Muscle of arm (tissue), 1 donor: ENCODE measurements at regions not wholly inside any gene's neighbourhood (a gene's known extent, or its start where the extent isn't known, plus 50 kb on each side); places are given as distances from the start of the nearest gene placed in this dataset.

Experiments
- DNase-seq: peaks from one replicate; pipeline ENCODE4 v3.0.0-alpha.2; 2013

DNA sequence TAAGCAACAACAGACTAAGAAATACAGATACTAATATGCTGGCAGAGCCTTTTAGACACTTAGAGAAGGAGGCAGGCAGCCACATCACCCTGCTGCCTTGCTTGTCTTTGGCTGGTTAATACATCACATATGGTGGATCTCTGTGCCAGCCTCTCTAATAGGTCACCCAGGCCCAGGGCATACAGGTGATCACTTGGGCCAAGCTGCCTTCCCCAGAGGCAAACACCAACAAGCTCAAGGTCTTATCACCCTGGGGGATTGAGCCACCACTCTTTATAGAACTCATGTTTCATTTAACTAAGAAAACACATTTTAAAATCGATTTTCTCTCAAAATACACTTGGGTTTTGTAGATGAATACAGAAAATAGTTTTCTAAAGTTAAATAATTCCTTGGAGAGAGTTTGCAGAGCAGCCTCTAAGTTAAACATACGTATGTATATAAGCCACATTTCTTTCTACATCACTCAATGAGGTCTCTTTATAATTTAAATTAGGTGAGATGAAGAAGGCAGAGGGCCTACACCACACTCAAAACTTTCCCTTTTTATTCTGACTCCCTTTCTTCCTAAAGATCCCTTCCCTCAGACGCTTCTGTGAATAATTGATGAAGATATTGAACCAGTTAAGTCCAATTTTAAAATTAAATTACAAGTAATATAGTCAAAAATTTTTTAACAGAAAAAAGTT lies 556.8 kb upstream of the GHITM start:
- no peak for DNase-seq

DNA sequence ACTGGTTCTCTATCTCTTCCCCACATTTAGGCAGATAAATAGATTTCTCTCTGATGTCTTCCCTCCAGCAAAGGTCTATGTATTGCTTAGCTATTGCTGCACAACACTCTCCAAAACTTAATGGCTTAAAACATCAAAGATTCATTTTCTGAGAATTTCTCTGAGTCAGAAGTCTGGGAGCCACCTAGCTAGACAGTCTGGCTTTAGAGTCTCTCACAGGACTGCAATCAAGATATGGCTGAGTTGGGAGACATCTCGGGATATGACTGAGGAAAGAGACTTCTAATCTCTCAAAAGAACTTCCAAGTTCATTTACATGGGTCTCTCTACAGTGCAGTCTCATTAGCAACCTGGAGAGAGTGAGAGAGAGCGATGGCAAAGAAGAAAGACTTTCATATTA lies 553.6 kb upstream of the GHITM start:
- no peak for DNase-seq

DNA sequence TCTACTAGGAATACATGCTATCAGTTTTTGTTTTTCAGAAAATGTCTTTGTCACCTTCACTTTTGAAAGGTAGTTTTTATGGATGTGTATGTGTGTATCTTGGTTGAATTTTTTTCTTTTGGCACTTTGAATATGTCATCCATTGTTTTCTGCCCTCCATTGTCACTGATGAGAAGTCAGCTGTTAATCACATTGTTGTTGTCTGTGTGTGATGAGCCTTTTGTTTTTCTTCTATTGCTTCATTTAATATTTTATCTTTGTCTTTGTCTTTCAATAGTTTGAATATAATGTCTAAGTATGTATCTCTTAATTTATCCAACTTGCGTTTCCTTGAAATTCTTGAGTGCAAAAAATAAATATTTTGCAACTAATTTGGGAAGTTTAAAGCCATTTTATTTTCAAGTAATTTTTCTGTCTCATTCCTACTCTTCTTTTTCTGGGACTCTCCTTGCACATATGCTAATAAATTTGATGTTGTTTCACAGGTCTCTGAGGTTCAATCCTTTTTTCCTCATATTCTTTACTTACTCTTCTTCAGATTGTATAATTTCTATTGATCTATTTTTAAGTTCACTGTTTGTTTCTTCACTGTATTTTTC lies 546.9 kb upstream of the GHITM start:
- DNase-seq: no peak

DNA sequence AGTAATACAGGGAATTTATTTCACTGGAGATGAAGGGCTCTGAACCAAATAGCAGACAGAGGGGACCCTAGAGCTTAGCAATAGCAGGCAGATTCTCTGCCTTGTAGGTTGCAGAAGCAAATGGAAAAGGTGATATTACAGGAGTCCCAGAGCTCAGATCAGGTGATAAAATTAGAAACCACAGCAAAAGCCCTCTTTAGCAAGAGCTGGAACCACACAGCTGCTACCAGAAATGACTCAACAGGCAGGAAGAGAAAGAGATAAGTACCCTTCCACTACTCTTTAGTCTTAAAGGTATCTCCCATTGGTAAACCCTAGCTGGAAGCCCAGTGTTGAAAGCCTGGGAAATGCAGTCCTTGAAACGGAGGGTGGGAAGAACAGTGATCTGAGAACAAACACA lies 535.6 kb upstream of the GHITM start:
- no peak for DNase-seq

DNA sequence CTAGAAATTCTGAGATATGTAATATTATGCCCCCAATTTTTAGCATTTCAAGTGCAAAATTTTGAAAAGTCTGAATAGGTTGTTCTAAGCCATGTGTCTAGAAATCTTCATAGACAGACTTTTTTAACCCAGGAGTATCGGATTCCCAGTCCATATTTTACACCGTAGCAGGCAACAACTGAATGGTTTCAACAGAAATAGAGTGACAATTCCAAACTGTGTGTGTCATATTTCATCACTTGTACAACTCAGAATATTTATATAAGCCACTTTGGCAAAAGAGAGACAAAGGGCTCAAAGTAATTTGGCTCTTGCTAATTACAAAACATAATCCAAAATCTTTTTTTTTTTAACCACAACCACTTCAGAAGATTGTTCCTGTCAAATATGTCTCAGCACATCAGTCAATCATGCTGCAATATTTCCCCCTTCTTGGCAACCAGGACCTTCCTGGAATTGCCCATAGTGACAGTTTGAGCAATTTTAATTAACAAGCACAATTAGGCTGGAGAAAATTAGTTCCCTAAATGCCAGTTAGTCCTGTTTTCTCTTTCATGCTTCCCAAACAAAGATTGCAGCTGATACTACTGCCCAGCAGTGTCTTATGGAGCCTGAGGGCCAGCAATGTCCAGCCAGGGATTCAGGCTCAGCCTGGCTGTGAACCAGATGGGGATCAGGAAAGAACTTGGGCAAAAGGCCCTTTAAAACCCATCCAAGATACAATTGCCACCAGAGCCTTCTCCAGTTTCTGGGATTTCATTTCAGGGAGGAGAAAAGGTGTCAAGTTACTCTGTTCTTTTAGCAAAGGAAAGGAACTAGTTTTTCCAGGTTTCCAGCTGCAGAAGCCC lies 533.3 kb upstream of the GHITM start:
- no peak for DNase-seq

DNA sequence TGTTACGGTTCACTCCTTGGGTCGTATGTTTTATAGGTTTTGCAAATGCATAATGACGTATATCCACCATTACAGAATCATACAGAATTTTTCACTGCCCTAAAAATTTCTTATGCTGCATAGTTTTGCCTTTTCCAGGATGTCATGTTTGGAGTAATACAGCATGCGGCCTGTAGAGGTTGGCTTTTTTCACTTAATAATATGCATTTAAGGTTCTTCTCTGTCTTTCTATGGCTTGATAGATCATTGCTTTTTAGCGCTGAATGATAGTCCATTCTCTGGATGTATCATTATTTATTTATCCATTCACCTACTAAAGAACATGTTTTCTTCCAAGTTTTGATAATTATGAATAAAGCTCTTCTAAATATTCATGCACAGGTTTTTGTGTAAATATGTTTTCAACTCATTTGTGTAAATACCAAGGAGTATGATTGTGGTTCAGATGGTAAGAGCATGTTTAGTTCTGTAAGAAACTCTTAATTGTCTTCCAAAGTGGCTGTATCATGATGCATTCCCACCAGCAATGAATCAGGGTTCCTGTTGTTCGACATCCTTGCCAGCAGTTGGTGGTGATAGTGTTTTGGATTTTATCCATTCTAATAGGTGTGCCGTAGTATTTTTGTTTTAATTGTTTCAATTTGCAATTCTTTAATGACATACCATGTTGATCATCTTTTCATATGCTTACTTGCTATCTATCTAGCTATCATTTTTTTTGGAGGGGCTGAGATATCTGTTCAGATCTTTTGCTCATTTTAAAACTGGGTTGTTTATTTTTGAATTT lies 531.2 kb upstream of the GHITM start:
- no peak for DNase-seq

DNA sequence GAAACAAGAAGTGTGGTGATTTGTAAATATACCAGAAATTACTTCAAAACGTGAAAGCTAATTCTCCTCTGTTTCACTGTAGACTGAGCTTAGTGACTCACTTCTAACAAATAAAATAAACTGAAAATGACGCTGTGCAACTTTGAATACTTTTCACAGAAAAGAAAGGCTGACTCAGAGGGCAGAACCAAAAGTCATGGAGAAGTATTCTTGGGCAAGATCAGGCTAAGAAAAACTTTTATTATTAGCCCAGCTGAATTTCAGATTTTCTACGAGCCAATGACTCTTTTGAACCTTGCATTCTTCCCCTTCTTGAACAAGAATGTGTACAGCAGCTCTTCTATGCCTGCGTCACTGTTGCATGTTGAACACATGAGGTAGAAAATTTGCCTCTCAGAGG lies 527.3 kb upstream of the GHITM start:
- DNase-seq: no peak

DNA sequence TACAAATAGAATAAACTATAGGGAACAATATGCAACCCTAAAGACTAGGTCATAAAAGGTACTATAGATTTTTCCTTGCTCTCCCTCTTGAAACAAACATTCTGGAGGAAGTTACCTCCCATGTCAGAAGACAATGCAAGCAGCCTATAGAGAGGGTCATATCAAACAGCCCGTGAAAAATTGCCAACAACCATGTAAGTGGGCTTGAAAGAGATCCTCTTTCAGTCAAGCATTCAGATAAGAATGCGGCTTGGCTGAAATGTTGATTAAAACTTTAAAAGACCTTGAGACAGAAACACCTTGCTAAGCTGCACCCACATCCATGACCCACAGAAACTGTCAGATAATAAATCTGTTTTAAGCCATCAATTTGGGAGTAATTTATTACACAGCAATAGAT lies 526.6 kb upstream of the GHITM start:
- no peak for DNase-seq

DNA sequence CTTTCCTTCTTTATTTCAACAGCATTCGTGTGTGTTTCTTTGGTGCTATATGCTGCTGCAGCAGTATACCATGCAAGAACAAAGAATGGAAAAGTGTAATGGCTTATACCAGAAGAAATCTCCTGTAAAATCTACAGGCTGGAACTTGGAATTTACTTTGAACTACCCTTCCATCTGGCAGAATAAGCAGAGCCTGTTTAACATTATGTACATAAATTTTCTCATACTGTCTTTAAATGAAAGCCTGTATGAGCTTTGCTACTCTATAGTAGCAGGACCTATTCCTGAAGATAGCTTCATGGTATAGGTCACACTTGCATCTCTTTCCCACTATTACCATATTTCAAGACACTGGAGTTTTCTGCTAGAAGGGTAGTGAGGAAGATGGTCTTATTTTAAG lies 522.1 kb upstream of the GHITM start:
- no peak for DNase-seq

DNA sequence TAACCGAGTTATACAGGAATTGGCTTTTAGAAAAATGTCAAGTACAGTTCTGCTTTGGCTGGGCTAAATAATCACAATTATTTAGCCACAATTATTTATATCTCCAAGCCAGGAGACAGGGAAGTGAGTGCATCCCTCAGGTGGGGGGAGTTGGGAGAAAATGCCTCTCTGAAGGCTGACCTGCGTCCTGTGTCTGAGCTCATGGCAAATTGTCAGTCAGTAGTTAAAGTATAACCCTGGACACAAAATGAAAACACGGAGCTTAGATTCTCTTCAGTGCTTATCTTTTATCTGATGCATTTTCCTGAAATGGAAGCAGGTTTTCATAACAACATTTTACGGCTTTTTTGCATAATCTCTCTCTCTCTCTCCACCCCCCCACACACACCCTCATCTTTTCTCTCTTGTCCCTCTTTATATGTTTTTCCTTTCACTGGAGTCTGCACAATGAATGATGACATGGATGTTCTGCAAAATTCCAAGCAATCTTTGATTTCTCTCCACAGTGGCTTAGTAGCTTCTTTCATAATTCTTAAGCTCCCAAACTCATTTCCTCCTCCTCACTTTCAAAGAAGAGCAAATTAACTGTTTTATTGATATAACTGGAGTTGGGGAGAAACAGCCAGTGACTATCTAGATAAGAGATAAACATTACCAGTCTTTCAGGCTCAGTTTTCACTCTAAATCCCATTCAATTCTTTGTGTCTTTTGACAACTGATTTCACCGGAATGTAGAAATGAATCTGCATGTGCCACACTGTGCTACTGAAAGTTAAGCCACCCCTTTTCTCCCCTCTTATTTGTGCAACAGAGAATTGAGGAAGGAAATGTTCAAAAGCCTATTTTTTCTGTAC lies 521.4 kb upstream of the GHITM start:
- no peak for DNase-seq

DNA sequence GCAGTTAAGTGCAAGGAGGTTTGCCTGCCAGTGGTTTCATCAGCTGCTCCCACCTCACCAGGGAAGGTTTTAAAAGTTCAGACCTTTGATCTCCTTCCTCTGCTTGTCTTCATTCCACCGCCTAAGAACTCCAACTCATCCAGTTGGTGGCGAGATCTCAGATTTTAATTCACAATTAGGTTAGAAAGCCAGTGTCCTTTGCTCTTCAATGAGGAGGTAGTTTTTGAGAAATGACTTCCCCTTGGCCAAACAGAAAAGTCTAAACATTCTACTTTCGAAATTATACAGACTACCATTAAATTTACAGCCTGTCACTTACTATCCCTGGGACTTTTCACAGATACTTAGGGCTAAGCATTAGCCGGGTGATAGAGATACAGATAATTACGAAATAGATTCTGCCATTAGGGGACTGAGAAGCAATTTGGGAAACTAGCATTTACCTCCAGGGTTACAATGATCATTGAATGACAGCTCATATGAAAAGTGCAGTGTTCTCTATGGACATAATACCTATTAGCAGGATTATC lies 513.4 kb upstream of the GHITM start:
- no peak for DNase-seq

DNA sequence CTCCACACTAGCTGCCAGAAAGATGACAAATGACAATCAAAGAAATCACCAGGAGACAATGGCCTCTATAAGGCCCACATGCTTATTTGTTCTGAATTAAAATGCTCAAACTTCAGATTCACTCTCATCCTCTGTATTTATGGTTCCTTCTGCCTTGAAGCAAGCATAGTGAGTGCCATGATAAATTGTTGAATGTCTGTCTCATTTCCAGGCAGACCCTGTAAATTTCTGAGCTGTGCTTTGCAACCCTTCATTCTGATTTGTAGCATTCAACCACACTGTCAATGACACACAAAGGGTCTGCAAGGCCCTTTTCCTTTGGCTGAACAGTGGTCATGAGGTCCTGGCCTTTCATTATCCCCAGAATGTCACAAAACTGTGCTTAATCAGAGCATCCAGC lies 506.6 kb upstream of the GHITM start:
- no peak for DNase-seq

DNA sequence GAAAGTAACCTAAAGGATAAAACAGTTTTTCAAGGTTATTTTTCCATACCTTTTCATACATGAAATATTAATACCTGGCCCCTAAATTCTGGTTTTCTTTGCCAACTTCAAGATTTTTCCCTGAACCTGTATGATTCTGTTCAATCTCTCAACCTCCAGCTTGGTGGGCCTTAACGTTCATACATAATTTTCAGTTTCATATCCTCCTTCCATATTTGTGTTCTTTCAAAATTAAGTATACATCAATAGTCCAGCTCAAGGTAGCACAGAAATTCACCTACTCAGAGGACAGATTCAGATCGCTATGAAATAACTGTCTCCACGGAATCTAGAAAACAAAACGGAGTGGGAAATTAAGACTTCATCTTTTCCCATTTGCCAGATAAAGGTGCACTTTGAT lies 505.8 kb upstream of the GHITM start:
- no peak for DNase-seq

DNA sequence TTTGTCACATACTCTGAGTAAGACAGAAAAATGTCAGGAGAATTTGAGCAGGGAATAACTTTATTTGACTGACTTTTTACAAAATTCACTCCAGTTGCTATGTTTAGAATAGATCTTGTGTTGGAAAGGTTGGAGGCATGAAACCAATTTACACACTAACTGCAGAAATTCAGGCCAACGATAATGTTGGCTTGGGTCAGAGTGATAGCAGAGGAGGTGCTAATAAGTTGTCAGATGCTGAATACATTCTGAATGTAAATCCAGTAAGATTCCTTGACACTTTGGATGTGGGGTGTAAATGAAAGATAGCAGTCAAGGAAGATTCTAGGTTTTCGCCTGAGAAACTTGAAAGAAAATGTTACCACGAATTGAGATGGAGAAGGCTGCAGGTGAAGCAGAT lies 502.5 kb upstream of the GHITM start:
- no peak for DNase-seq

DNA sequence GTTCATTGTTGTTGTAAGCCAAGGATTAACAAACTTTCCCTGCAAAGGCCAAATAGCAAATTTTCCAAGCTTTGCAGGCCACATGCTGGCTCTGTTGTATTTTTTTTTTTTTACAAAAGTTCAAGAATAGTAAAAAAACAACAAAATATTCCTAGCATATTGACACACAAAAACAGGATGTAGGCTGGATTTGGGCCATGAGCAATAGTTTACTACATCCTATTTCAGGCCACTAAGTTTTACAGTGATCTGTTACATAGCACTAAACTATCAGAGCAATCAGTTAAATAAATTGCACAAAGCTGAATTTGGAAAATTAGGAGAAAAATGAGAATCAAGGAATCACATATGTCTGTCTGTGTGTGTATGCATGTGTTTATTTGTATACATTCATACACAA lies 491.8 kb upstream of the GHITM start:
- DNase-seq: no peak

DNA sequence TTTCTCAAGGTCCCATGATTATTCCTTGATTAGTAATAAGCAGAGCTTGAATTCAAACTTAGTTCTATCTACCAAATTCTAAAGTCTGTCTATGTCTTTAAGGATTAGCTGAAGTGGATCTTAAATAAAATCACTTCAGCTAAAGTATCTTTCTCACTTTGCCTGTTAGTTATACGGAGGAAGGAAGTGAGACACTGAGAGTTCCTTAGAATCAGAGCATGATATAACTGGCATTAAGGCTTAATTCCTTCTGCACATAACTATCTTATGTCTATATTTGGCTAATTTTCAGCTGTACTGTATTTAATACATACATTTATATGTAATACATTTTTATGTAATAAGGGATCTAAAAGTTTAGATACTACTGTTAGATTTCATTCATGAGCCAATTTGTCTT lies 491.1 kb upstream of the GHITM start:
- no peak for DNase-seq

DNA sequence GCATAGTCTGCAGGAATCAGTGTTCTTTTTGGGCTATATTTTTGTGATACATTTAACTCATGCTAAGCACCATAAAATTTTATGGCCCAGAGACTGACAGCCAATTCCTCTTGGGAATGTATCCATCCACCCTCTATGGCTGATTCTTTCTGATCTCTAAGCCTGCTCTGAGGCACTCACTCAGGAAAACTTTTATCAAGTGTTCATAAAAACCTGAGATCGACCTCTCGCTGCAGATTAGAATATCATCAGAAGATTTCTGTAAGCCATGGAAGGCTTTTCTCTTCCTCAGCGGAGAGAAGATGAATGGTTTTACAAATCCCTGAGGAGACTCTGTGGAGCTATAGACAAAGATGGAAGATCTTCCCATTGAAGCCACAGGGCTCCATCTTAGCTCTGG lies 489.8 kb upstream of the GHITM start:
- no peak for DNase-seq

DNA sequence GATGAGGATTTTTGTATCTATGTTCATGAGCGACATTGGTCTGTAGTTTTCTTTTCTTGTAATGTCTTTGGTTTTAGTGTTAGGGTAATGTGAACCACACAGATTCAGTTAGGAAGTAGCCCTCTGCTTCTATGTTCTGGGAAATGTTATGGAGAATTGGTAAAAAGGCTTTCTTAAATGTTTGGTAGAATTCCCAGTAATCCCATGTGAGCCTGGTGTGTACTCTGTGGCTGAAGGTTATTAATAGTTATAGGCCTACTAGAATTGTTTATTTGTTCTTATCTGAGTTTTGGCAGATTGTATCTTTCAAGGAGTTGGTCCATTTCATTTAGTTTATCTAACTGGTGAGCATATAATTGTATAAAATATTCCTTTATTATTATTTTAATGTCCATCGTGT lies 484.6 kb upstream of the GHITM start:
- DNase-seq: no peak

DNA sequence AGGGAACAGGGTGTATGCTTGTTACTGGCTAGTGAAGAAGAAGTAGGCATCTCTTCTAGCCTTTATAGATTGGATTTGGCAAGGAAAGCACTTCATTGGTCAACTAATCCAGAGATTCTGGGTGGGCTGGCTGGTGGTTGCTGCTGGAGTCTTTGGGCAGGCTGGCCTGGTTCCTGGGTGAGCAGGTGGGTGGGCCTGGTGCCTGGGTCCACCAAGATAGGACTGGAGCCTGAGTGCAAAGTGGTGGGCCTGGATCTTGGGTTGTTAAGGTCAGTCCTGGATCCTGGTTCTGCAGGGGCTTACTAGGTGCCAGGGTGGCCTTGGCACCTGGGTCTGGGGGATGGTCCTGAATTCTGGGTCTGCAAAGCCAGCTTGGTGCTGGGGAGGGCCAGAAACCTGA lies 482.4 kb upstream of the GHITM start:
- DNase-seq: no peak

DNA sequence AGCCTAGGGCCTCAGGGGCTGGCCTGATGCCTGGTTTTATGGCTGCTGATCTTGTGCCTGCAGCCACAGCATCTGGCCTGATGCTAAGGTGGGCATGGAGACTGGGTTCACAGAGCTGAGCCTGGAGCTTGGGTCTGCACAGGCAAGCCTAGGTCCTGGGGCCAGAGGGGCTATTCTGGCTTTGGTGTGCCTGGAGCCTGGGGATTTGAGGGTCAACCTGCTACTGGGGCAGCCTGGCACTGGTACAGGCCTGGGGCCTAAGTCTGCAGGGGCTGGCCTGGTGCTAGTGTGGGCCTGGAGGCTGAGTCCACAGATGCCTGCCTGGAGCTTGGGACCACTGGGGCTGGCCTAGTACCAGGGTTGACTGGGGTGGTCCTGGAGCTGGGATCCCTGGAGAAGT lies 481.8 kb upstream of the GHITM start:
- no peak for DNase-seq

DNA sequence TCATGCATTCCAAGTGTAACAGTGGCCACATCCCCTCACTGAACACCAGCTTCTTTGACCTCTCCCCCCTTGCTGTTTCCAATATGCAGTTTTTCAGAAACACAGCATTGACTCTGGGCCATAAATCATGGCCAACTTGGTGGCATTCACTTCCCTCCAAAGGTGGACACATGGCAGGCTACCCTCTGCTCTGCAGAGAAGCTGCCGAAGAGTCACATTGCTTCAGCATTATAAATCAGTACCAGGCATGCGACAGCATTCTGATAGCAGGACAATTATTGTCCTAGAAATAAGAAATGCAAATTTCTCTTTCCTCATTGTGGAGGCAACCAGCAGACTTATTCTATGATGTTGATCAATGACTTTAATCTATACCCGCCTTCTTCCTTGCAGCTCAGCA lies 475.4 kb upstream of the GHITM start:
- no peak for DNase-seq
